HepG2 (cell line): ENCODE measurements at regions not wholly inside any gene's neighbourhood (a gene's known extent, or its start where the extent isn't known, plus 50 kb on each side); places are given as distances from the start of the nearest gene placed in this dataset.
"Not testable (repeated sequence)": the region's sequence is repeated elsewhere in the genome, so short reads cannot be mapped to it uniquely, and the experiment has no call there.

ENCODE experiments used
- ATAC-seq: fragments of 200-7000 bp; cut with Tn5 transposase; 3 replicates; pipeline ENCODE4 v1.9.1; 2020; ENCODE audit warnings: mild to moderate bottlenecking, moderate library complexity
- BruUV-seq: library from RNA; stranded (reverse); fragments of 400-500 nt; replicated peaks from 2 replicates; lab custom pipeline; 2021; lab: Mats Ljungman, UMichigan
- CTCF ChIA-PET: fragments of 300-600 bp; formaldehyde crosslinking; extraction: SDS; loops from one replicate; lab custom pipeline; 2021; ENCODE audit warnings: low total read pairs, inconsistent platforms, low intra/inter-chr PET ratio; lab: Yijun Ruan, JAX
- POLR2A ChIA-PET: fragments of 350-600 bp; sonication (Branson Sonifier 250); formaldehyde crosslinking; loops from one replicate; lab custom pipeline; 2020; ENCODE audit warnings: antibody characterized with exemption, inconsistent platforms; lab: Yijun Ruan, JAX
- DNase-seq: peaks from one replicate; pipeline ENCODE4 v3.0.0-alpha.2; 2015; ENCODE audit warnings: low spot score
- FAIRE-seq: peaks from 3 replicates; lab custom pipeline; 2011; peaks lifted over from hg19 to GRCh38; lab: Jason Lieb, UNC
- H2AFZ ChIP-seq: one replicate; pipeline ENCODE4 v1.6.1; 2011; ENCODE audit warnings: low read length, inconsistent platforms
- H3K27ac ChIP-seq: fragments of 300-600 bp; 3 replicates; pipeline ENCODE4 v1.8.0; 2011; ENCODE audit warnings: mixed run types, mild to moderate bottlenecking, mixed read lengths, low read length, inconsistent platforms; ENCODE audit not compliant: insufficient read depth; ENCODE audit errors: extremely low read length
- H3K27me3 ChIP-seq, 2 experiments: fragments of 200-600 bp in 1 of 2; 2 replicates in 1 of 2; 3 replicates in 1 of 2; pipeline versions ENCODE4 v1.6.0 to v1.8.0; 2011; ENCODE audit warnings: low read length in 2 of 2, mild to moderate bottlenecking in 2 of 2, moderate library complexity in 2 of 2, inconsistent platforms in 1 of 2; ENCODE audit not compliant: insufficient read depth in 2 of 2, control insufficient read depth in 1 of 2
- H3K36me3 ChIP-seq, 2 experiments: fragments of 200-600 bp in 1 of 2; replicated peaks in 1 of 2; 2 replicates in 1 of 2; 3 replicates in 1 of 2; pipeline versions ENCODE4 v1.5.1 to v1.8.0; 2011; ENCODE audit warnings: low read length in 2 of 2, inconsistent platforms in 1 of 2; ENCODE audit not compliant: insufficient read depth in 2 of 2, control insufficient read depth in 1 of 2
- H3K4me1 ChIP-seq: 2 replicates; pipeline ENCODE4 v1.5.1; 2012; ENCODE audit warnings: low read length, inconsistent platforms; ENCODE audit not compliant: insufficient read depth
- H3K4me2 ChIP-seq: 2 replicates; pipeline ENCODE4 v1.6.0; 2011; ENCODE audit warnings: low read depth, low read length, inconsistent platforms
- H3K4me3 ChIP-seq, 3 experiments: fragments of 200-600 bp in 1 of 3; sonication (generic), shearing (Covaris generic) in 1 of 3; replicated peaks in 1 of 3; 2 replicates each; pipeline ENCODE4 v1.5.1; 2011 to 2016; ENCODE audit warnings: low read length in 3 of 3, inconsistent platforms in 2 of 3, low read depth in 2 of 3, mild to moderate bottlenecking in 2 of 3, control low read depth in 1 of 3, mixed read lengths in 1 of 3; ENCODE audit not compliant: insufficient read depth in 1 of 3
- H3K79me2 ChIP-seq: one replicate; pipeline ENCODE4 v1.6.1; 2011; ENCODE audit warnings: low read length, inconsistent platforms; ENCODE audit not compliant: insufficient read depth
- H3K9ac ChIP-seq: 2 replicates; pipeline ENCODE4 v1.6.0; 2011; ENCODE audit warnings: mild to moderate bottlenecking, low read depth, low read length, inconsistent platforms; ENCODE audit not compliant: insufficient read depth
- H3K9me3 ChIP-seq: 2 replicates; pipeline ENCODE4 v1.5.1; 2012; ENCODE audit warnings: mild to moderate bottlenecking, low read length
- H4K20me1 ChIP-seq: 2 replicates; pipeline ENCODE4 v1.6.0; 2011; ENCODE audit warnings: inconsistent platforms, mild to moderate bottlenecking, low read length, moderate library complexity; ENCODE audit not compliant: insufficient read depth
- MTA1 ChIP-seq: sonication (generic); formaldehyde crosslinking; IDR thresholded peaks from 2 replicates; pipeline ENCODE4 v1.4.0; 2020; ENCODE audit warnings: missing genetic modification reagents, mild to moderate bottlenecking, borderline replicate concordance
- PRMT3 ChIP-seq: sonication (generic); formaldehyde crosslinking; IDR thresholded peaks from 2 replicates; pipeline ENCODE4 v1.8.1; 2022; ENCODE audit warnings: low read depth, mild to moderate bottlenecking, moderate library complexity, missing genetic modification reagents, borderline replicate concordance
- WGBS: methylation state at CpG from one replicate; pipeline ENCODE4 v1.1.6; 2017; ENCODE audit warnings: low lambda C conversion rate; 5-methylcytosine and 5-hydroxymethylcytosine counted together
- in situ Hi-C: cut with HindIII; loops from 2 replicates; pipeline ENCODE4 v1.10.0; 2017; ENCODE audit warnings: low pct_unique_long_range_greater_than_20kb; ENCODE audit not compliant: extremely low pct_ligation_motif_present
- intact Hi-C: fragments of 100-400 bp; cut with micrococcal nuclease; formaldehyde crosslinking; loops from one replicate; pipeline ENCODE4 v1.10.0; 2022; ENCODE audit not compliant: unreplicated experiment

GRCh38 chr5:67836496-67836895 lies 379.1 kb upstream of the PIK3R1 start:
- DNase-seq, H3K4me3 ChIP-seq, CTCF ChIA-PET, H3K27ac ChIP-seq, H3K27me3 ChIP-seq, H3K4me1 ChIP-seq, H3K79me2 ChIP-seq, H3K9ac ChIP-seq, ATAC-seq, H3K36me3 ChIP-seq, H3K4me2 ChIP-seq, H3K9me3 ChIP-seq, in situ Hi-C loops, H4K20me1 ChIP-seq, BruUV-seq, FAIRE-seq, H2AFZ ChIP-seq, POLR2A ChIA-PET: not testable (repeated sequence)
- 94% methylated on average over 1 of the region's 1 CpG for WGBS
- intact Hi-C loops: loop anchor here (5.0 kb wide), 1 partner anchor 589 kb away; no protein-coding TSS in a partner anchor

- TF ChIP-seq PRMT3 (CRISPR knock-in tag) (no peak), MTA1 (CRISPR knock-in tag) (no peak)
- CTCF ChIA-PET: no interaction called here
- BruUV-seq: no TSS peak
Observed at GRCh38 chr5:67831048-67831447, 384.5 kb upstream of the PIK3R1 start.

More at GRCh38 chr5:67831048-67831447, 384.5 kb upstream of the PIK3R1 start:
- intact Hi-C loops: no loop called here
- Histone ChIP-seq H3K27ac (no peak overlapping the region), H3K79me2 (no peaks in the 10 kb centered on the region), H2AFZ (no peak overlapping the region), H3K4me2 (no peak overlapping the region), H3K36me3 (no peaks in the 10 kb centered on the region), H3K4me1 (peaks cover 7% of the 10 kb centered on the region; the same call in 1 of the 2 replicates), H3K4me3 (no peak overlapping the region), H3K9me3 (no peaks in the 10 kb centered on the region), H4K20me1 (no peaks in the 10 kb centered on the region), H3K9ac (no peak overlapping the region), H3K27me3 (no peaks in the 10 kb centered on the region)
- 87% methylated on average over 1 of the region's 1 CpG for WGBS
- in situ Hi-C loops: no loop called here
- POLR2A ChIA-PET: interaction anchor here (0.7 kb wide), 1 partner anchor 1132 kb away, joined by 5 read pairs; no protein-coding TSS in a partner anchor
- no peak for ATAC-seq
- DNase-seq: no peak
- no peak for FAIRE-seq
